NCI-H524 (cell line): ENCODE measurements at regions not wholly inside any gene's neighbourhood (a gene's known extent, or its start where the extent isn't known, plus 50 kb on each side); places are given as distances from the start of the nearest gene placed in this dataset.

Experiments
- DNase-seq, 2 experiments: peaks; one replicate each; lab custom pipeline; 2025; lab: John Stamatoyannopoulos, UW

DNA sequence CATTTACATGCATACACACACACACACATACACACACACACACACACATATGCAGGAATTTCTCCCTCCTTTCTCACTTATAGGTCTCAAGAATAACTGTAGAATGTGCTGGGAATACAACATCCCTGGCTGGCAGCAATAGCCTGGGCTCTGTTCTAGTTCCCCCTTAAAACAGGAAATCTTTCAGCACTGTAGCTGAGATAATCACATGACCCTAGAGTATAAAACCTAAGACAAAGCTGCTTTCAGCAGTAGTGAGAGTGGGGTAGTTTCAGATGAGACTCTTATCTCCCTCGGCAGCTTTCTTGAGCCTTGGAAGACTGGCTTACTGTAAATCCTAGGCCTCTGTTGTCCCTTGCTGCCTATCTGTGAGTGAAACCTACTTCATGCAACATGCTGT, 137.4 kb upstream of the AKR1E2 start:
- DNase-seq: no peak

DNA sequence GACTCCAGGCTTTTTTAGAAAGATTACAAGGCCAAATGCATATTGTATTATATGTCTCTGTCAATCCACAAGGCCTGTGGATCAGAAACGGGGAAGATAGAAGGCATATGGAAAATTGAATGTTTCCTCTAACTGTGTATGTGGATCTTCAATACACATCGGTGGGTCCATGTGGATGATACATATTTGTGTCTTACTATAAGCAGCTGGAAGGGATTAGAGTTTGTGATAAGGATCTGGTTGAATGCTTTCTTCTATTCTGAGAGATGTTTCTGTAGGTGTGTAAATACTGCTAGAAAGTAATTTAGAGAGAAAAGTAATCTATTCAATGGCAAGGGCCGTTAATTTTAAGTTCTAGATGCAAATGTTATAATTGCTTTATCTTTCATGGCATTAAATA, 137.8 kb upstream of the AKR1E2 start:
- DNase-seq: no peak

DNA sequence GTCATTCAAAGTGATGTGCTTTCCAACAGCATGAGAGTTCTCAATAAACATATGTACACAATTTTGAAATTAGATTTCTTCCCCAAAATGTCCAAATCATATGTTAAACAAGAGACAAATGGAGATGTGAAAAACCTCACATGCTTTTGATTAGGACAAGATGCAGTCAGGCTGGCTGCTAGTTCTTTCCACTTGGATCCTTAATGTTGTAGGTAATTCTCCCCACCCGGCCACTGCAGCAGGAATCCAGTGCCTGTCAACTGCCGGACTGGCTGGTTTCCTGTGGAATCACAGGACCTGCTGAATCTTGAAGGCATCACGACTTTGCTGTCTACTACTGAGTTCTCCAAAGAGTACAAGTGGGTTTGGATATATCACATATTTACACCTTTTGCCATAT, 138.6 kb upstream of the AKR1E2 start:
- DNase-seq: no peak

DNA sequence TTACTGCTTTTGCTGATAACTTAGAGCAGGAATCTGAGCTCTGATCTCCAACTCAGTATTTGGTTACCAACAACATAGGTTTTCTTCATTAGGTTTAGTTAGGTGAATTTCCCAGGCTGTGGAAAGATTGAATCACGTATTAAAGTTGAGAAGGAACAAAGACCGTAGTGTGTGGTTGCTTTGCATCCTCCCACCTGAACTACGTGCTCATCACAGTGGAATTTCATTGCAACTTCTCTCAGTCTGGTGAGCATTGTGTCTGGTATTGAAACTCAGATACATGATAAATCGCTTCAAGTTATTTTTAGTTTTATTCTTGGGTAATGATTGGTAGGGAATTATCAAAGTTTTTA, 139.4 kb upstream of the AKR1E2 start:
- DNase-seq: no peak

DNA sequence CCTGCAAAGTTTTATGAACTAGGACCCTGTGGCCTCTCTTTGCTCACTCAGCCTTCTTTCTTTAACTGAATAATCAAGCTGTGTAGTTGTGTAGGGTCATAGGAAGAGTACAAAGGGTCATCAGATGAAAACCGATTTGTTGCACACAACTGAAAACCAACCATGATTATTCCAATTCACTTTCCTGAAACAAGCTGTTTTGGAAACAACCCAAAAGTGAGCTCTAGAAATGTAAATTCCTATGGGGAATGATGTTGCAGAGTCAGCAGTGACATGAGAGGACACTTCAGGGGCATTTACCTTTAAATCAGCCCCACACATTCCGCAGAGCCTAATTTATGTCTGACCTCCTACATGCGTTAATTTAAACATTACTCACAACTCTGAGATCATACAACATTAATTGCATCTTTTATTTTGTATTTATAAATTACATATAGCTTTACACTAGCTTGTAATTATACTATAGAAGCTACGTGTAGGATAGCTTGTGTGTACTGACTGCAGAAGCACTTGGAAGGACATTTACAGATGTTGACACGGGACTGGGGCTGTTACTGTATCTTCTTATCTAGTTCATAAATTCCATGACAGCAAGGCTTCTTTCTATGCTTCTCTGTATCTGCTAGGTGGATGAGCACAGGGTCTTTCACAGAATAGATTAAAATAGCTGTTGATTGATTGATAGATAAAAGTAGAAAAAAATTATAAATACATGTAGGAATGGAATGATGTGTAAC, 139.9 kb upstream of the AKR1E2 start:
- DNase-seq: no peak

DNA sequence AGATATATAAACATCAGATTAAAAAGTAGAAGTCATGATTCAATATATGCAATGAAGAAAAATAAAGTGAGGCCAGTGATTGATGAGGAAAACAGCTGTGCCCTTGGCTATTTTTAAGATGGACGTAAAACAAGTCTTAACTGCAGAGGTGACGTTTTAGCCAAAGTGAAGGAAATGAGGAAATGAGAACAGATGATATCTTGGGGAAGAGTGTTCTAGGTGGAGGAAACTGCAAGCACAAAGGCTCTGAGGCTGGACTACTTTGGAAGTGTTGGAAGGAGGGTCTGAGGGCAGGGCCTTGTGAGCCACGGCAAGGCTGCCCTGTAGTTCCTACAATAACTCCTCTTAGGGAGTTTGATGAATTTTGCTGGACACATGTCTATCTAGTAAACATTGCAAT, 140.5 kb upstream of the AKR1E2 start:
- DNase-seq: no peak

DNA sequence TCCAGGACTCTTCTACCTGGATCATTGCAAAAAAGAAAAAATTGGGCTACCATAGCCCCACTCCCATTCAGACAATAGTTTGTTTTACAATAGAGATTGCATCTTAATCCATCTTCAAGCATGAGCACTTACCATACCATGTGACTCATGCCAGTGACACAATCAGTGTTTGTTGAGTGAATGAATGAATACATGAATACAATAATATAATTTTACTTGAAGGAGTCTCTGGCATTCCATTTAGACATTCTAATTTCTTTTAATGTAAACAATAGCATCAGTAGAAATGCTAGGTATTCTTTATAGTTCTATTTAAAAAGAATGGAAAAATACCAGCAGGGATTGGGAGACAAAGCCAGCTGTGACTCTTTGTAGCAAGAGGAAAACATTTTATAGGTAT, 141.6 kb upstream of the AKR1E2 start:
- DNase-seq: no peak

DNA sequence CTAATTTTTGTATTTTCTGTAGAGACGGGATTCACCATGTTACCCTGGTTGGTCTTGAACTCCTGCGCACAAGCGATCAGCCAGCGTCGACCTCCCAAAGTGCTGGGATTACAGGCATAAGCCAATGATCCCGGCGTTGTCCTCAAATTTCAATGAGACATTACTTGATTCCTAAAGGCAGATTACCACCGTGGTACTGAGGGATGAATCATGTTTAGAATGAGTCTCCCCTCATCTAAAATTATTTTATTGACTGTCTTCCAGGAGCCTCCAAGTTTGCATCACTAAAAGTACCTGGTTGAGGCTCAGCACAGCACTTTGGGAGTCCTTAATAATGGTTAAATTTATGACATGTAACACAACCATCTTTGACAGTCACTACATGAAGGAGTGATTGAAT, 142.2 kb upstream of the AKR1E2 start:
- DNase-seq: no peak

DNA sequence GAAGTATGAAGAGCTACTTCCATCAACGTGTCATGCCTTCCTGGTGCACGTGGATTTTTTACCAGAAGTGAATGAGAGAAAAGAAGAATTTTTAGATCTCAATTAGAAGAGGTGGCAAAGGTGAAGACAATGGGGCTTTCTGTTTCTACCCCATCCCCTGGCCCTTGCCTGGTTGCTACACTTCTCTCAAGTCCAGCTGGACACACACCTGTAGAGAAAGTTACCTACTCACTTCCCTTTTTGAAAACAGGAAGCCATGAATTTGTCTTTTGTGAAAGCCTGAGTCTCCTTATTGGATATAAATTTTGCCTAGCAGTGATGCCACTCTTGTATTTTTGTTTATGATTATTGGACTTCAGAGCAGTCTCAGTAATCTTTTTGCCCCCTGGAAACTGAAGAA, 142.9 kb upstream of the AKR1E2 start:
- no peak for DNase-seq

DNA sequence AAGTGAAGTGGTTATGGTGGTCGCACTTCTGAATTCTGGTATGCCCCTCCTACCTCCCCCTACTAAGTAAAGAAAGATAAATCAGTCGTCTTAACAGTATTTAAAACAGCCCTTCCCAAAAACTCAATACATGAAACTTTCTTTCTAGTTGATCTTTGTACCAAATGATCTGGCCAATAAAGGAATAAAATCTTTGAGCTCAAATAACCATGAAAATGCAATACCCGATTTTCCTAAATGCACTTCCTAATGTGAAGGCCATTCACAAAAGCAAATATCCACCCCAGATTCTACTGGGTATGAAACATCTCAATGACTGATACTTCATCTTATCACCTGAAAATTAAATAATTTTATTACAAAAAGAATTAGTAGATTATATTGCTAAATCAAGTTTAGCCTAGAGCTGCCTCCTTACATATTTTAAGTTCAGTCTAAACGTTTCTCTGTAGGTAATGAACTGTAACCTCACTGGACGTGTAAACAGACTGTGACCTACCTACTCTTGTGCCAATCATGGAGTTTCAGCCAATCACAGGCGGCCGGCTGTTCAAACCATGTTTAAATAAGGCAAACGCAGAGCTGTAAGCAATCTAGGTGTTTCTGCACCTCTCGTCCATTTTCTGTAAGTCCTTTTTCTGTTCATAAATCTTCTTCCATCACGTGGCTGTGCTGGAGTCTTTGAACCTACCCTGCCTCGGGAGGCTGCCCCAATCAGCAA, 146.9 kb upstream of the AKR1E2 start:
- DNase-seq: no peak

DNA sequence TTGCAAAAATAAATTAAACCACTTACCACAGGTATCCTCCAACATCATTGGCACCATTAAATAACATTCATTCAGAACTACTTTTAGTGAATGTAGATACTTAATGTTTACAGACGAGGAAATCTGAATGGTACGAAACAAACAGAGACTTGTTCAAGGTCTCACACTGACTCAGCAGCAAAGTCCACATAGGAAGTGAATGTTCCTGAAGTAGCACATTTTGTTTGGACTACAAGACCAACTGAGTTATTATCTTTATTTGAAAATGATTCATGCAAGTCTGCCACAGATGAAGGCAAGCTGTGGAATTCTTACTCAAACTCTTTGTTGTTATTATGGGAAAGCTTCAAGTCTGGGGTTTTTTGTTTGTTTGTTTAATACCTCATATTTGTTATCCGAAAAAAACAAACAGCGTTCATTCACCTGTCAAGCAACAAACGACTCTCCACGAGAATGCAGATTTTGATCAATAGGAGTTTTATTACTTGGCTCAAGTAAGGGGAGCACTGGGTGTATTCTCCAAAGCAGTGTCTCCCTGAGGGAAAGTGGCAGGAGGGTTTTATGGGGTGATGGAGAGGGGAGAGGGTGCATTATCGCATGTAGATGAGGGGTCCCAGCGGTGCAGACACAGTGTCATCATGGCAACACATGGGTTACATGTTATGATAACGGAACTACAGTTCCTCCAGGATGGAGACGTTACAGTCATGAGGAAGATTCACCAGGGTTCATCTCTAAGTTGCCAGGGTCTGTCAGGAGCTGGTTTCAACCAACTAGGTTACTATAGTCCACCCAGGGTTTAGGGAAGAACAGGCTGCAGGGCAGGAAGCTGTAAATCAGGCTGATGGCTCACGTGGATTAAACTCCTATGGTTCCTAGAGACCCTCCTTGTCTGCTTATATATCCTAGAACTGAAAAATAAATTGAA, 147.7 kb upstream of the AKR1E2 start:
- no peak for DNase-seq

DNA sequence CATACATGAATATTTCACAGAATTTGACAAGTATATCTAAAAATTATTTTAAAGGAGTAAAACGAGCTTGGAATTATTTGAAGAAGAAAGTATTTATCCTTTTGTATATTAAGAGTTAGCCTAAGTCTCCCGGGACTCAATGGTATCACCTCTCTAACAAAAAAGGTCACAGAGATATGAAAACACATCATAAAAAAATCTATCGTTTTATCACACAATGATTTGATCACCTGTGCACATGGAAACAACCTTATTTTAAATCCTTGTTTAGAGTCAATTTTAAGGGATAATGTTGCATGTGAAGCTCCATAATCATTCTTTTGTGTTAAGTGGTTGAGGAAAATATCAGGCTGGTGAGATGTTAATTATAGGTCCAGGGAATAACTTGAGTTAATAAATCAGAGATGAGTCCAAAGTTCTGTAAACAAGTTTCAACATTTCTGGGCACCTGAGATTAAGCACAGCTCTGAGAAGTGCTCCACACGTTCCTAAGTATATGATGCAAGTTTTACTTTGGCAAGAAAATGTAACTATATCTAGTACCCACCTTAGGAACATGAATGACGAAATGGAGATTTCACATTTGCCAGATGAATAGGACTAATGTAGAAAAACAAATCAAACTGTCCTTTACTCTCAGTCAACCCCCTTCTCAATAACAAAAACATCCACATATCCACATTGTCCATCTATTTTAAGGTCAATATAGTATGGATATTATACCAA, 148.5 kb upstream of the AKR1E2 start:
- no peak for DNase-seq

DNA sequence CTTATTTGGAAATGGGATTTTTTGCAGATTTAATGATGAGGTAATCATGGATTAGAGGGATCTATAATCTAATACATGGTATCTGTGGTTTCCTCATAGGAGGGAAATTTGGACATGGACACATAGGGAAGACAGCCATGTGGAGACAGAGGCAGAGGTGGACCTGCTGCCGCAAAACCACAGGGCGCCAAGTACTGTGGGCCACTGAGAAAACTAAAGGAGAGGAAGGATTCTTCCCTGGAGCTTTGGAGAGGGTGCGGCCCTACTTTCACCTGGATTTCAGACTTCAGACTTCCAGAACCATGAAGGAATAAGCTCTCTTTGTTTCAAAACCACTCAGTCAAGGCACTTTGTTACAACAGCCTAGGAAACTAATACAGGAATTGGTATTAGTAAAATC, 149.4 kb upstream of the AKR1E2 start:
- DNase-seq: no peak

DNA sequence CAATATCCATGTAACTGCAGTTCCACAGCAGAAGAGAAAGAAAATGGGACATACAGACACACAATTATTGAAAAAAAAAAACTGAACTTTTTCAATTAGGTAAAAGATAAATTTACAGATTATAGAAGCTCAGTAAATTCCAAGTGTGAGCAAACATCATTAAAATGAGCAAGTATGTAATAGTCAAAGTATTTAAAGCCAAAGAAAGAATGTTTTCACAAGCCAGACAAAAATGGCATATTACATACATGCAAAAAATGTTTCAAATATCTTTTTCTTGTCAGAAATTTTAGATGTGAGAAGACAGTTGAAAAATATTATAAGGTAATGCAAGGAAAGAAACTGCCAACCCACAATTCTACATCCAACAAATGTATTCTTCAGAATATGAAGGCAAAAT, 150.2 kb upstream of the AKR1E2 start:
- no peak for DNase-seq

DNA sequence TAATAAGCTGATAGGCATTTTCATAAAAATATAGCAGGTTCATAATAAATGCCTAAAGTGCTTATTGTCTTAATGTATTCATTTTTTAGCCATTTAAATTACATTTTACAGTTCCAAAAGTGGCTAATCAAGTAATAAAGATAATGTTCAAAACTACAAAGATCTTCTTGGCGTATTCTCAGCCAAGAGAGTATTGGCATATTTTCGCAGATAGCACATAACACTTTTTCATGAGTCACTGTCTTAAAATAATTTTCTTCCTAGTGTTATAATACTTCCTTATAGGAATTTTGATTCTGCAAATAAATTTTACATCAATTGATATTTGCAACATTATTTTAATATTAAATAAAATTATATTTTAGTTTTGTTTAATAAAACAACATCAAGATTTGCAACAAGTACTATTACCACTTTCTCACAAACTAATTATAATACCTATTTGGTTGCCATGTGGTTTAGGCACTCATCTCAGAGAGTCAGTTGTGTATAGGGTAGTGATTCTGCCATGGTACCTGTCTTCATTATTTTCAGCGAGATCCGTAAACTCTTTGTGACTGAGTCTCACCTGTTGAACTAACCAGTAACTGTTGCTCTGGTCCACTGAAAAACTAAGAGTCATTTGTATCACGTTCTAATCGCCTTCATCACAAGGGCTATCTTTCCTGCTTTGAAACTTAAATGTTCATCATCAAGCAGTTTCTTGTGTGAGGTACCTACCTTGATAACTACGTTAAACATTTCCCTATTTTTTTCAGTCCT, 152.5 kb upstream of the AKR1E2 start:
- DNase-seq: no peak

DNA sequence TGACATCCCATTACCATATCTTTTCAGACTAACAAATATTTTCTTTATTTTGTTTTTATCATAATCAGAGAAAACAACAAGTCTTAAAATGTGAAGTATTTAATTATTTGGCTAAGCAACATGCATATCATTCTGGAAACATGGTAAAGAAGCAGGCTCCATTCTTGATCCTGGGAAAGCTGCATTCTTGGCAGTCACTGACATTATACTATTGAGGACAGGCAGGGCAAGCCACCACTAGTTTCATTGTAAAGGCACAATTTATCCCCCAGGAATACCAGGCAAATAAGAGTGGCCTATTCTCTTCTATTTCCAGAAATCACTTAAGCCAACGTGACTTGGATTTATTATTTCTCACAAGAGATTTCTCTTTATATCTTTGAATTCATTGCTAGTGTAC, 153.8 kb upstream of the AKR1E2 start:
- DNase-seq: no peak

DNA sequence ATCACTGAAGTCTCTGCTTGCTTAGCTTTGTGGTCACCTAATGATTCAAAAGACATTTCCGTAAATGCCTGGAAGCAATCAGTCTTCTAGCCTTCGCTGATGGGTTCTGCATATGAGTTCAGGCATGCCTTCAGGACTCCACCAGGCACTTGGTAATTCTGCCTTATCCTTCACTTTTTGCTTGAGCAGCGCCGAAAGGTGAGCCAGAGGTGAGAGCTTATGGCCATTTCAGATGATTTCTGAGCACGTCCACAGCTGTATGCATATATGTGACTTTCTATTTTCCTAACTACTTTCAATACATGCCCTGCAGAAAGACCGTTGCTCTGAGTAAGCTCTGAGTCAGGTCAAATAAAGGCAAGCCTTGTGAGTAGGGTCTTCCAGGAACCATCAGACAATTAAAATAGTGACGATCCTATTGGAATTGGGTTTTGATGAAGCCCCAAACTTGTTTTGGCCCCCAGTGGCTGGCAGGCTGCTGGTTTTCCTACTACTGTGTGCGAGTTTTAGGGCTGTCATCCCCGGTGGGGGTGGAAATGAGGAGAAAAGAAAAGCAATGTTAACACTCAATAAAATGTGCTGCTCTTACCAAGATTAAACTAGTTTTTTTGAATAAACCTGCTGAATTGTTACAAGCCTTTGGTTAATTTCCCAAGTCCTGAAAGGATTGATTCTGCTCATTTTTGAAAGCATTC, 154.4 kb upstream of the AKR1E2 start:
- no peak for DNase-seq

DNA sequence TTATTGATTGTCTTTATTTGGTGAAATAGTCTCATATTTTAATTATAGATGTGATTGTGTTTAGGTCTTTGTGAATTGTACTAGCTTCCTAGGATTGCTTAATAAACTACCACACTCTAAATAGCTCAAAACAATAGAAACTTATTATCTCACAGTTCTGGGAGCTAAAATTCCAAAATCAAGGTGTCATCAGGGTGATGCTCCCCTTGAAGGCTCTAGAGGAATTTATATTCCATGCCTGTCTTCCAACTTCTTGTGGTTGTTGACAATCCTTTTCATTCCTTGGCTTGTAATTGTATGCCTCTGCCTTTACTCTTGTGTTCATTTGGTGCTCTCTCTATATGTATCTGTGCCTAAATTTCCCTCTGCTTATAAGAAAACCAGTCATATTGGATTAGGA, 155.3 kb upstream of the AKR1E2 start:
- no peak for DNase-seq

DNA sequence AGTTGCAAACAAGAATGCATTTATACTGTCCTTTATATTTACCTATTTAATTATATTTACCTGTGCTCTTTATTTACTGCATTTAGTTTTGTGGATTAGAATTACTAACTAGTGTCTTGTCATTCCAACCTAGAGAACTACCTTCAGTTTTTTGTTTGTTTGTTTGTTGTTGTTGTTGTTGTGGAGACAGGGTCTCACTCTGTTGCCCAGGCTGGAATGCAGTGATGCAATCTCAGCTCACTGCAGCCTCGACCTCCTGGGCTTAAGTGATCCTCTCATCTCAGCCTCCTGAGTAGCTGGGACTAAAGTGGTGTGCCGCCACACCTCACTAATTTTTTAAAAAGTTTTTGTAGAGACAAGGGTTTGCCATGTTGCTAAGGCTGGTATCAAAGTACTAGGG, 156.4 kb upstream of the AKR1E2 start:
- DNase-seq: no peak

DNA sequence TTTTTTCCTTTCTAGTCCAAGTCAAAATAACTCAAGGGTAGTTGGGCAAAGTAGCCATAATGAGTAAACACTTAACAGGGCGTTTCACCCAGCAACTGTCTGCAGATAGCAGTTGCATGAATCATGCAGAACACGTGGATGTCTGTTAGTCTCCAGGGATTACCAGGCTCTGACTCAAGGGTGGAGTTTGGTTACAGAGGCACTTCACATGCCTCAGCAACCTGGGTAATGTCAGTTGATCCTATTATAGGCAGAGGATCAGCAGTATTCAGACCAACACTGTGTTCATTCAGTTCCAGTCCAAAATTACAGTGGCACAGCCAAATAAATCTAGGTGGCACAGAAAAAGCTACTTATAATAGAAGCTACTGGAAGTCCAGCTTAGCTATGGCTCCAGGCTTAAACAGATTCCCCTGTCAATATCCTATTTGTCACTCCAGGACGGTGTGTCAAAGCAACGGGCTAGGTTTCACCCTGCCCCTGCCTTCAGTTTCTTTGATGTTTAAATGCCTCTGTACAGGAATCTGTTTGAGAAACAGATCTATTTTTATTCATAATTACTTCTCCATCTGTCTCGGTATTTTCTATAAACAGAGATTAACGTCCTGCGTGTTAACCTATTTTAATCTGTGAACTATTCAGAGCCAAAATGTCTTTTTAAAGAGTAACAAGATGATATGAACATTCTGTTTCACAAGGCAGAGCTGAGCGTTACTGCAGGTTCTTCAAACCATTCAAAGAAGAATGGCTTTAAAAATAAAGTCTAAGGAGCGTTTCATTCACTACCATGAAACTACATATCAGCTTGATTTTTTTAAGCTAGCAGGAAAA, 162.6 kb upstream of the AKR1E2 start:
- peak; percentile 72 to 85 for DNase-seq
